ENCODE measurements at regions not wholly inside any gene's neighbourhood (a gene's known extent, or its start where the extent isn't known, plus 50 kb on each side); places are given as distances from the start of the nearest gene placed in this dataset.

DNA sequence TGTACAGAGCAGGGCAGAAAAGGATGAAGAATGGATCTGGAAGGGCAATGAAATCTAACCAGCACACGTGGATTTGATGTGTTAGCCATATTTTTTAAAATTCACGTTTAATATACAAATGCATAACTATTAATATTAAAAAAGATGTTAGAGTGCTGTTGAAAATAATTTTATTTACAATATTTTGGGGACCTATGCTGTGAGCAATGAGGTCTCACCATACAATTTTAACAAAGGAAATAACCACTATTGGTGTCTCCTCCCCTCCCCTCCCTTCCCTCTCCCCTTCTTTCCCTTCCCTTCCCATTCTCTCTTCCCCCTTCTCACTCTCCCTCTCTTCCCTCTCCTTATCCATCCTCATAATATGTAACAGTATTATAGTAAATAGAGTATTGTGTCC, 64.2 kb upstream of the GPR139 start:
- TF ChIP-seq, protein P1, sequence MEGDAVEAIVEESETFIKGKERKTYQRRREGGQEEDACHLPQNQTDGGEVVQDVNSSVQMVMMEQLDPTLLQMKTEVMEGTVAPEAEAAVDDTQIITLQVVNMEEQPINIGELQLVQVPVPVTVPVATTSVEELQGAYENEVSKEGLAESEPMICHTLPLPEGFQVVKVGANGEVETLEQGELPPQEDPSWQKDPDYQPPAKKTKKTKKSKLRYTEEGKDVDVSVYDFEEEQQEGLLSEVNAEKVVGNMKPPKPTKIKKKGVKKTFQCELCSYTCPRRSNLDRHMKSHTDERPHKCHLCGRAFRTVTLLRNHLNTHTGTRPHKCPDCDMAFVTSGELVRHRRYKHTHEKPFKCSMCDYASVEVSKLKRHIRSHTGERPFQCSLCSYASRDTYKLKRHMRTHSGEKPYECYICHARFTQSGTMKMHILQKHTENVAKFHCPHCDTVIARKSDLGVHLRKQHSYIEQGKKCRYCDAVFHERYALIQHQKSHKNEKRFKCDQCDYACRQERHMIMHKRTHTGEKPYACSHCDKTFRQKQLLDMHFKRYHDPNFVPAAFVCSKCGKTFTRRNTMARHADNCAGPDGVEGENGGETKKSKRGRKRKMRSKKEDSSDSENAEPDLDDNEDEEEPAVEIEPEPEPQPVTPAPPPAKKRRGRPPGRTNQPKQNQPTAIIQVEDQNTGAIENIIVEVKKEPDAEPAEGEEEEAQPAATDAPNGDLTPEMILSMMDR (IDR thresholded peaks at IDR 0.05) = no peak
- no peak for TF ChIP-seq POLR2A (IDR thresholded peaks at IDR 0.05; ENCODE audit: low read depth)
